H1 (cell line): ENCODE measurements at regions not wholly inside any gene's neighbourhood (a gene's known extent, or its start where the extent isn't known, plus 50 kb on each side); places are given as distances from the start of the nearest gene placed in this dataset.
"Not testable (repeated sequence)": the region's sequence is repeated elsewhere in the genome, so short reads cannot be mapped to it uniquely, and the experiment has no call there.

ENCODE experiments used
- ATF3 ChIP-seq: IDR thresholded peaks from 2 replicates; pipeline ENCODE4 v1.6.1; 2011; ENCODE audit warnings: low read depth, mild to moderate bottlenecking, low read length; ENCODE audit not compliant: insufficient read depth
- BRCA1 ChIP-seq: IDR thresholded peaks from 2 replicates; pipeline ENCODE4 v1.6.1; 2012; ENCODE audit warnings: low read depth, low read length, improper control_type of control experiment
- CHD2 ChIP-seq: IDR thresholded peaks from 2 replicates; pipeline ENCODE4 v1.6.1; 2012; ENCODE audit warnings: low read length, improper control_type of control experiment
- CTCF ChIP-seq, 3 experiments: IDR thresholded peaks; 1 replicate in 2 of 3; 2 replicates in 1 of 3; pipeline versions ENCODE4 v1.5.1 to v1.6.1; 2011; ENCODE audit warnings: low read length in 3 of 3, mild to moderate bottlenecking in 3 of 3, inconsistent platforms in 2 of 3, low read depth in 1 of 3, moderate library complexity in 1 of 3; ENCODE audit not compliant: insufficient read depth in 1 of 3; ENCODE audit errors: control extremely low read depth in 1 of 3
- EZH2 ChIP-seq: fragments of 200-600 bp; sonication (generic); IDR thresholded peaks from 2 replicates; pipeline ENCODE4 v1.7.1; 2012; ENCODE audit warnings: low read depth, mild to moderate bottlenecking, moderate library complexity, low read length, inconsistent platforms; ENCODE audit not compliant: severe bottlenecking
- KDM1A ChIP-seq: fragments of 200-600, 300-600 bp; sonication (generic); IDR thresholded peaks from 2 replicates; pipeline ENCODE4 v1.7.1; 2016; ENCODE audit warnings: mild to moderate bottlenecking, low read length, borderline replicate concordance
- NRF1 ChIP-seq: IDR thresholded peaks from 2 replicates; pipeline ENCODE4 v1.6.1; 2011; ENCODE audit warnings: mild to moderate bottlenecking, low read depth, low read length, improper control_type of control experiment
- POLR2A ChIP-seq, 2 experiments: IDR thresholded peaks; 1 replicate in 1 of 2; 2 replicates in 1 of 2; pipeline ENCODE4 v1.6.1; 2011; ENCODE audit warnings: low read depth in 2 of 2, low read length in 2 of 2, mild to moderate bottlenecking in 2 of 2; ENCODE audit errors: control extremely low read depth in 1 of 2
- POLR2AphosphoS5 ChIP-seq: IDR thresholded peaks from 2 replicates; pipeline ENCODE4 v1.6.1; 2011; ENCODE audit warnings: low read depth, low read length
- RAD21 ChIP-seq, 2 experiments: IDR thresholded peaks in 1 of 2; conservative IDR thresholded peaks in 1 of 2; 2 replicates each; pipeline ENCODE4 v1.6.1; 2011; ENCODE audit warnings: low read depth in 2 of 2, low read length in 2 of 2, improper control_type of control experiment in 1 of 2, inconsistent platforms in 1 of 2, mild to moderate bottlenecking in 1 of 2, moderate library complexity in 1 of 2
- SIRT6 ChIP-seq: IDR thresholded peaks from one replicate; pipeline ENCODE4 v1.7.1; 2012; ENCODE audit warnings: low read length, inconsistent platforms
- SP4 ChIP-seq: IDR thresholded peaks from 2 replicates; pipeline ENCODE4 v1.6.1; 2012; ENCODE audit warnings: low read length, inconsistent platforms
- TAF1 ChIP-seq: IDR thresholded peaks from 2 replicates; pipeline ENCODE4 v1.6.1; 2011; ENCODE audit warnings: mild to moderate bottlenecking, low read depth, low read length
- TF ChIP-seq, protein P1 (sequence below): IDR thresholded peaks from 2 replicates; pipeline ENCODE4 v1.6.1; 2011; ENCODE audit warnings: low read length, improper control_type of control experiment

GRCh38 chr2:89828961-89829631 lies 1137.6 kb downstream of the RPIA start:
- not testable (repeated sequence) for TF ChIP-seq ATF3; NRF1; POLR2AphosphoS5; RAD21 (IDR thresholded peaks at IDR 0.05 in 1 of 2, conservative IDR thresholded peaks at IDR 0.05 in 1 of 2; ENCODE audit: low read depth in 2 of 2, low read length in 2 of 2); SP4; CTCF (IDR thresholded peaks at IDR 0.05; ENCODE audit: control extremely low read depth in 1 of 3, insufficient read depth in 1 of 3, low read depth in 1 of 3, low read length in 3 of 3); KDM1A; POLR2A (IDR thresholded peaks at IDR 0.05; ENCODE audit: control extremely low read depth in 1 of 2, low read depth in 2 of 2, low read length in 2 of 2); SIRT6; CHD2; BRCA1; TAF1; EZH2
- TF ChIP-seq, protein P1, sequence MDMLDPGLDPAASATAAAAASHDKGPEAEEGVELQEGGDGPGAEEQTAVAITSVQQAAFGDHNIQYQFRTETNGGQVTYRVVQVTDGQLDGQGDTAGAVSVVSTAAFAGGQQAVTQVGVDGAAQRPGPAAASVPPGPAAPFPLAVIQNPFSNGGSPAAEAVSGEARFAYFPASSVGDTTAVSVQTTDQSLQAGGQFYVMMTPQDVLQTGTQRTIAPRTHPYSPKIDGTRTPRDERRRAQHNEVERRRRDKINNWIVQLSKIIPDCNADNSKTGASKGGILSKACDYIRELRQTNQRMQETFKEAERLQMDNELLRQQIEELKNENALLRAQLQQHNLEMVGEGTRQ, result not testable (repeated sequence)
